Mesodermal cell (in vitro differentiated cells): ENCODE measurements at regions not wholly inside any gene's neighbourhood (a gene's known extent, or its start where the extent isn't known, plus 50 kb on each side); places are given as distances from the start of the nearest gene placed in this dataset.
"Not testable (repeated sequence)": the region's sequence is repeated elsewhere in the genome, so short reads cannot be mapped to it uniquely, and the experiment has no call there.

Source experiments
- H3K27ac ChIP-seq: 2 replicates; pipeline ENCODE4 v1.7.0; 2013; ENCODE audit warnings: mild to moderate bottlenecking, low read depth, low read length, moderate library complexity; ENCODE audit not compliant: severe bottlenecking
- H3K36me3 ChIP-seq: 2 replicates; pipeline ENCODE4 v1.7.1; 2013; ENCODE audit warnings: mild to moderate bottlenecking, low read length, moderate library complexity; ENCODE audit not compliant: control insufficient read depth, insufficient read depth
- H3K4me1 ChIP-seq: one replicate; pipeline ENCODE4 v1.7.1; 2013; ENCODE audit warnings: mild to moderate bottlenecking, low read length; ENCODE audit not compliant: insufficient read depth, control insufficient read depth, poor library complexity, severe bottlenecking
- H3K4me3 ChIP-seq: 2 replicates; pipeline ENCODE4 v1.7.0; 2013; ENCODE audit warnings: low read length, control low read depth, mild to moderate bottlenecking; ENCODE audit not compliant: insufficient read depth, poor library complexity, severe bottlenecking; ENCODE audit errors: extremely low read depth
- H3K9me3 ChIP-seq: 2 replicates; pipeline ENCODE4 v1.7.1; 2013; ENCODE audit warnings: mild to moderate bottlenecking, low read length, moderate library complexity; ENCODE audit not compliant: control insufficient read depth
- WGBS, 2 experiments: methylation state at CpG; one replicate each; pipeline ENCODE4 v1.1.5; 2013; ENCODE audit warnings: missing lambda C conversion rate in 2 of 2; ENCODE audit not compliant: insufficient coverage in 2 of 2; 5-methylcytosine and 5-hydroxymethylcytosine counted together

GRCh38 chr9:26643826-26644225, 248.8 kb downstream of the CAAP1 start:
- Histone ChIP-seq H3K36me3 (no peaks in the 10 kb centered on the region), H3K27ac (no peak overlapping the region), H3K9me3 (no peaks in the 10 kb centered on the region), H3K4me1 (no peaks in the 10 kb centered on the region), H3K4me3 (no peak overlapping the region)
- WGBS, 2 experiments = 75 to 87% methylated on average over 2 of the region's 4 CpGs

DNA sequence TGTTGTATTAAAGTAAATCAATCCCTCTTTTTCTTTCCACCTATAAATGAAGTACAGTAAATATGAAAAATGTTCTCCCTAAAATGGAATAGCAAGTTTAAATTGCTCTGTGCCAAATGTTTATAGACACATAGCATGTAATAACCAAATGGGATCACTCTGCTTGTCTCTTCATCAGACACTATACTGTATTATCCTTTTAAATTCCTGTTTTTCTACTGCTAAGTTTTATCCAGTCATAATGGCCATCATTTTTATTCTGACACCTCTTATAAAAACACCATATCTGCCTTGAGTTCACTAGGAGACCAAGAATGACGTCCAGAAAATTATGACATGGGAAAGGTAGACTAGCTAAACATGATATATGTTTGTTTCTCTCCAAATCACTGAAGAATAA, 252.8 kb downstream of the CAAP1 start:
- Histone ChIP-seq H3K4me1 (no peaks in the 10 kb centered on the region), H3K4me3 (no peak overlapping the region), H3K9me3 (no peaks in the 10 kb centered on the region), H3K27ac (no peak overlapping the region), H3K36me3 (no peaks in the 10 kb centered on the region)
- WGBS, 2 experiments = no CpG with 5 or more reads among the region's 1 CpG

DNA sequence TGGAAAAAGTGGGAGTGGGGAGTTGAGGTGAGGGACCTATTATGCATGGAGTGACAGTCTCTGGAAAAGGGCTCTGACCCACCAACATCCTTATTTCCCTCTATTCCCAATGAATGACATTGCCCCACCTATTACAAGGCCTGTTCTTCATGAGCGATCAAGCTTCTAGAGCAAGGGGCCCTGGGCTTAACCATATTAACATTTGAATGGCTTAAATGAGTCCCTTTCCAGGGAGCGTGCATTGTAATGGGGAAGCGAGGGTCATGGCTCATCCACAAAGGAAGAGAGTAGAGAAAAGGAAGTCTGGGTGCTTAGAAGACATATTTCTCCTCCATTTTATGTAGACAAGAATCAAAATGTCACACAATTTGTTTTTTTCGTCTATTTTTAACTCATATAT, 255.5 kb downstream of the CAAP1 start:
- no peaks in the 10 kb centered on the region for H3K36me3 ChIP-seq
- no peak overlapping the region for H3K27ac ChIP-seq
- H3K9me3 ChIP-seq = no peaks in the 10 kb centered on the region
- H3K4me1 ChIP-seq = no peaks in the 10 kb centered on the region
- 63% methylated on average over 2 of the region's 4 CpGs; no CpG with 5 or more reads in 1 of the 2 experiments for WGBS, 2 experiments
- H3K4me3 ChIP-seq = no peak overlapping the region

- not testable (repeated sequence) for H3K27ac ChIP-seq, H3K9me3 ChIP-seq, H3K4me3 ChIP-seq, H3K36me3 ChIP-seq, H3K4me1 ChIP-seq
- 49 to 61% methylated on average over 3 to 4 of the region's 12 CpGs for WGBS, 2 experiments
These were observed 278.7 kb downstream of the CAAP1 start for GRCh38 chr9:26613851-26614350.

GRCh38 chr9:26612211-26612610, 280.4 kb downstream of the CAAP1 start:
- no peaks in the 10 kb centered on the region for H3K36me3 ChIP-seq
- H3K4me1 ChIP-seq = no peaks in the 10 kb centered on the region
- H3K27ac ChIP-seq = no peak overlapping the region
- H3K9me3 ChIP-seq = no peaks in the 10 kb centered on the region
- WGBS, 2 experiments = 74 to 75% methylated on average over 3 of the region's 3 CpGs
- H3K4me3 ChIP-seq = no peak overlapping the region

DNA sequence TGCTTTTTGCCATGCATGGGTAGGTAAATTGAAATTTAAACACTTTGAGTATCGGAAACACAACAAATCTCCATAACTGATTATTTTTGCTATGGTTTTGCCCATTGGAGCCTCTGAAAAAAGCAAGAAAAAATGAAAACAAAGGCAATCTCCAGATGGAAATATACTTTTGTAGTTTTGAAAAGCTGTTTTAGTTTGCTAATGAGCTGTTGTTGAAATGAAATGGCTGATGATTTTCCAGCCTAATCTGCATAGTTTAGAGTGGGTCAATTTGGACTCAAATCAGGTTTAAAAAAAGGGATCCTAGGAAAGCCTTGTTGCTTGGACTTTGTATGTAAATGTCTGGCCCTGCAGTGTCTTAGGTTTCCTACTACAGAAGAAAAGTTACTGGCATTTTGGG, 285.8 kb downstream of the CAAP1 start:
- Histone ChIP-seq H3K4me3 (no peak overlapping the region), H3K9me3 (no peaks in the 10 kb centered on the region), H3K27ac (no peak overlapping the region), H3K4me1 (no peaks in the 10 kb centered on the region), H3K36me3 (no peaks in the 10 kb centered on the region)
- WGBS, 2 experiments = no CpG with 5 or more reads among the region's 1 CpG

DNA sequence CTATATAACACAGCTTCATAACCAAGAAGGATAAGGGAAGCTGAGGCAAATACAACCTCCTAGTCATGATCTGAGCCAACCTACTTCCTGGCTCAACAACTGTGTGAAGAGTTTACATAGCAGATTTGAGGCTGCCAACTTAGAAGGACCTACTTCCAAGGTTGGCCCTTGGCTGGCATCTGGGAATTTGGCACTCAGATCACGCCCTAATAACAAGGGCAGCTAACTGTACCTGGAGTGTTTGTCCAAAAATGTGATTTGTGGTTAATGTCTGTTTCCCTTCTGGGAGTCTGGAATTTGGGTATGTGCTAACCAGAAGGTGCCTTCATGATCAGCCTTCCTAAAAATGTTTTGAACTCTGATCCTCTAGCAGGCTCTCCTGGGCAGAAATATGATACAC, 287.2 kb downstream of the CAAP1 start:
- no peak overlapping the region for H3K4me3 ChIP-seq
- H3K27ac ChIP-seq = no peak overlapping the region
- 88% methylated on average over 1 of the region's 1 CpG; no CpG with 5 or more reads in 1 of the 2 experiments for whole genome bisulfite sequencing, 2 experiments
- H3K36me3 ChIP-seq = no peaks in the 10 kb centered on the region
- H3K4me1 ChIP-seq = no peaks in the 10 kb centered on the region
- no peaks in the 10 kb centered on the region for H3K9me3 ChIP-seq

GRCh38 chr9:26604076-26604662, 288.4 kb downstream of the CAAP1 start:
- no peaks in the 10 kb centered on the region for H3K36me3 ChIP-seq
- no peak overlapping the region for H3K4me3 ChIP-seq
- no peak overlapping the region for H3K27ac ChIP-seq
- H3K4me1 ChIP-seq = no peaks in the 10 kb centered on the region
- 75 to 93% methylated on average over 2 of the region's 4 CpGs for WGBS, 2 experiments
- no peaks in the 10 kb centered on the region for H3K9me3 ChIP-seq

- H3K9me3 ChIP-seq = no peaks in the 10 kb centered on the region
- no peaks in the 10 kb centered on the region for H3K36me3 ChIP-seq
- H3K27ac ChIP-seq = no peak overlapping the region
- H3K4me3 ChIP-seq = no peak overlapping the region
- H3K4me1 ChIP-seq = no peaks in the 10 kb centered on the region
These were observed 289.0 kb downstream of the CAAP1 start for GRCh38 chr9:26603617-26604016.

DNA sequence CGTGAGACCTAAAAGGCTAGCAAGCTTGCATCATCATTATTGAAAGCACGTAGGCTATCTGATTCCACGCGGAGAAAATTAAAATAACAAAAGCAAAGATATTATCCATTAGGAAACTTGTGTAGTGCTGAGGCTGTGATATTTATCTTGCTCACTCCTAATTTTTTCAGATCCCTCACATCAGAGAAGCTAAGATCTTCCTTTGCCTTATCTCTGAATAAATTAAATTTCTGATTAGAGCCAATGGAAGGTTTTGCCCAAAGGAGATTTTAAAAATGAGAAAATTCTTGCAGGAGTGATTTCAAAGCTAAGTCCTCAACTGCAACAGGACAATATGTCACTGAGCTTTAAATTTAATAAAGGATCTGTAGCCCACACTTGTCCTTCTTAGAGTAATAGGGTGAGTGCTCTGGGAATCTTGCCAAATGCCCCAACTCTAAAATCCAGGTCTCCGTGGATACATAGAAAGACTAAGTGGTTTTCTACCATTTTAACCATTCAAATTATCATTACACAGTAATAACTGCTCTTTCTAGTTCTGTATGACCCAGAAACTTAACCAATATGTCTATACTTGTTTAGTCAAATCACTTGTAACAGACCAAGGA, 295.0 kb downstream of the CAAP1 start:
- no peaks in the 10 kb centered on the region for H3K9me3 ChIP-seq
- no peaks in the 10 kb centered on the region for H3K36me3 ChIP-seq
- WGBS, 2 experiments = 75 to 93% methylated on average over 1 to 2 of the region's 5 CpGs

DNA sequence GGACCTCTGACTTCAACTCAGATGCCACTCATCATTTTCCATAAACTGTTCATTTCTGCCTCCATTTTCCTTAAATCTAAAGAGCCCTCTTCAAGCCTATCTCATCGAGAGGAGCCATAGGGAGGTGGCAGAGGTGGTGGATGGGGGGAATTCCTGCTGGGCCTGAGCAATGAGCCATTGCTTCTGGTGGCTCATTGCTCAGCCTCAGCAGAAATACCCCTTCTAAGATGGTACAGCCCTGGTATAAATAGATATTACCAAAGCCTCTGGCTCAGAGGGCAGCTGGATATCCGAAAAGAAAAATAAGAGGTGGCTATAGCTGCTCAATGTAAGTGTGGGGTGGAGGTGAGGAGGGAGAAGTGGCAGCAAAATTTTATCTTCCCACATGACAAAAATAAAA, 313.5 kb downstream of the CAAP1 start:
- no peaks in the 10 kb centered on the region for H3K9me3 ChIP-seq
- H3K36me3 ChIP-seq = no peaks in the 10 kb centered on the region
- WGBS, 2 experiments = no CpG with 5 or more reads among the region's 2 CpGs
- H3K4me1 ChIP-seq = no peaks in the 10 kb centered on the region
- H3K27ac ChIP-seq = no peak overlapping the region
- H3K4me3 ChIP-seq = no peak overlapping the region

More for the DNA sequence above, 295.0 kb downstream of the CAAP1 start:
- Histone ChIP-seq H3K27ac (no peak overlapping the region), H3K4me1 (no peaks in the 10 kb centered on the region), H3K4me3 (no peak overlapping the region)
